Erythroblast (primary cell): ENCODE measurements at regions not wholly inside any gene's neighbourhood (a gene's known extent, or its start where the extent isn't known, plus 50 kb on each side); places are given as distances from the start of the nearest gene placed in this dataset.

Source experiments
- DNase-seq, 2 experiments: peaks; one replicate each; lab custom pipeline; 2025; lab: John Stamatoyannopoulos, UW
- GATA1 ChIP-seq: IDR thresholded peaks from 2 replicates; pipeline ENCODE4 v1.6.1; 2011; ENCODE audit warnings: low read depth, mild to moderate bottlenecking, control low read depth, low read length, moderate library complexity
- POLR2A ChIP-seq: IDR thresholded peaks from 2 replicates; pipeline ENCODE4 v1.6.1; 2011; ENCODE audit warnings: mild to moderate bottlenecking, low read length

DNA sequence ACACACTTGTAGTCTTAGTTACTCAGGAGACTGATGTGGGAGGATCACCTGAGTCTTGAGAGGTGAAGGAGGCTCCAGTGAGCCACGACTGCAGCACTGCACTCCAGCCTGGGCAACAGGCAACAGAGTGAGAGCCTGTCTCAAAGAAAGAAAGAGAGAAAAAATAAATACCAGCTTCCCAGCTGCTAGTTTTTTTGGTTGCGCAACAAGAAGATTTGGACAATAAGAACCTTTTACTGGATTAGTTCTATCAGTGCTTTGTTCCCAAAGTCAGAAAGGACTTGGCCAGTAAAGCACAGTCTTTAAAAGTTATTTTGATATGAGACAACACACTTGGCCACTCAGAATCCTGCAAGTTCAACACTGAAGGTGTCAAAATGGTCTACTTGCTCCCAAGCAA, 768.1 kb upstream of the LRFN5 start:
- no peak for DNase-seq
- no peak for TF ChIP-seq GATA1
- TF ChIP-seq POLR2A, result no peak

DNA sequence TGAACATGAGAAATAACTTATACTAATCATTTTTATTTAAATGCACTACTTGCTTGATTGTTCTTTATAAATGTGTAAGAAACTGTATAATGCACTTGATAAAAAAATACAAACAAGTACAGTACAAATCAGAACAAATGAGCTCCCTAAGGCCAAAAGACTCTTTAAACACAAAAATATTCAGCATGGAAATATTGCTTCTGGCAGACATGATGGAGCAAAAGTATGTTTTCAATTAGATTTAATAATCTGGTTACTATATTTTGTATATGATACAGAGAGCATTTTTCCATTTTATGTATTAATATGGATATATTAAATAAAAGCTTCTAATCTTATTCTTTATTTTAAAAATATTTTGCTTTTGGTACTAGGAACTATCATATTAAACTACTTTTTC, 800.2 kb upstream of the LRFN5 start:
- no peak for DNase-seq
- TF ChIP-seq POLR2A (no peak), GATA1 (no peak)

DNA sequence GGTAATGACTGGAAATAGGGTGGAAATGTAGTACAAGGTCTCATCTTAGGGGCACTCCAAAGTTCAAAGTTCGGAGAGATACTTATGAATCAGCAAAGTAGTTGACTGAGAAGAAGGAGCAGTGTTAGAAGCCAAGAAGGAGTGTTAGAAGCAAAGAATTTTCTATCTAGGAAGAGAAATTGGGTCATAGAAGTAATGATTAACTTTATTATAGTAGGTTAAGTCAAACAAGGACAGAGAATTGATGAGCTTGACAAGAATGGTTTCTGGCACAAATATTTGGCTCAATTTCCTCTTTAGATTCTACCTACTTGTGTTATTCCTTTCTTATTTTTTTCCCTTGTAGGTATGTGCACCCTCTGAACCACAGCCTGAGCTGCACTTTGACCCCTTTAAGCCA, 810.5 kb upstream of the LRFN5 start:
- no peak for DNase-seq
- no peak for TF ChIP-seq GATA1
- no peak for TF ChIP-seq POLR2A

DNA sequence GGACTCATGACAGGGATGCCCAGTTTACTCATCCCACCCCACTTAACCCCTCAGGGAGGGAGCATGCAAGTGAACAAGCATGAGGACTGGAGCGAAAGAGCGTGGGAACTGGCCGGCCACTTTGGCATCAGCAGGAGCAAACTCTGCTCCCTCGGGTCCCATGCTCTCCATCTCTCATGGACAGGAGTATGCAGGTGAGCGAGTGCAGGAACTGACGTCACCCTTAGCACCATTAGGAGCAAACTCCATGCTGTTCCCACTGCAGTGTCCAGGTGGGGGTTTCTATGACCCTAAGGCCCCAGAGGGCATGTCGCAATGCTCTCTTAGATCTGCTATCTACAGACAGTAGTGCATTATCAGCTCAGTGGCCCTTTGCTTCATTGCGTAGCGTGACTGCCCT, 821.8 kb upstream of the LRFN5 start:
- DNase-seq, result no peak
- TF ChIP-seq POLR2A, result no peak
- no peak for TF ChIP-seq GATA1

DNA sequence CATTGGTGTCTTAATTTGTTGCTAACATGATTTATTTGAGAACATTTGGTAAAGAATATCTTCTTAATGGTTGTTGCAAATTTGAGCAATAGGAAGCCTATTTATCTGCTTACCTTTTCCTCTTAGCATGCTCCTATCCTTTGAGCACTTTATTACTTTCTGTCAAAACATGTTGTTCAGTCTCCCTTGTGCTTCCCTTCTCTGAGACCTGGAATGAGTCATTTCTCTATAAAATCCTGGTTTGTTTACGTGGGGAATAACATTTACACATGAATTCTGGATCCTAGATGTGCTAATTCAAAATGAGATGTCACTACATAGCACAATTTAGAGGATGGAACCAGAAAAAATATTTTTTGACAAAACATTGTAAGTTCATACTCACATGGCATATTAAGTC, 844.0 kb upstream of the LRFN5 start:
- no peak for TF ChIP-seq GATA1
- no peak for TF ChIP-seq POLR2A
- DNase-seq, result no peak

DNA sequence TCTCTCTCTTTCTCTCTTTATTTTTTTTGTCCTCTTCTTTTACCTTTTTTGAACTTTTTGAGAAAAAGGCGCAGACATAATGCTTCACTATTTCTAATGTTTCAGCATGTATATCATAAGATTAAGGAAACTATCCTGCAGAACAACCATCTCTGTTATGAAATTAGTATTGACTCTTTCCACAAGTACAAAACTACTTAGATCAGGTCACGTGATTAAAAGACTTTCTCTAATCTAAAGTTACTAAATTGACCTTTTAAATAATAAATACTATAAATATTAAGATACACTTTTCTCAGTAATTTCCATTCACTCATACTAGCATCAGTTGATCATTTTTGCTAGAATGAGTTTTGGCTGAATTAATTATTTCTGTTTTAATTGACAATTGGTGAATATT, 844.5 kb upstream of the LRFN5 start:
- no peak for TF ChIP-seq GATA1
- no peak for TF ChIP-seq POLR2A
- no peak for DNase-seq

DNA sequence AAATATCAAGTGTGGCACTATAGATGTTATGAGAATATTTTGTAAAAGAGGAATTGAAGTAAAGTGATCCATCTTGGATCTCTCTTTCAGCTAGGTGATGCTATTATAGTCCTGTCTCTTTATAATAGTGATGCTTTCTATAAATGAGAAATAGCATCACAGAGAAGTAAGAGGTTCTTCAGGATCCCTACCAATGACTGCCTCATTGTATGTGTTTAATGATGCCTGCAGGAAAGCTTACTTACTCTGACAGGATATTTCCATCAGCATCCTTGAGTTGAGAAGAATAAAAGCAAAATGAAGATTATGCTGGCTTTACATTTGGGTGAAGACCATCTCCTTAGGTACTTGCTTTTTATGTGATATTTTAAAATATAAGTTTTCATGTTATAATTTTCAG, 846.0 kb upstream of the LRFN5 start:
- no peak for TF ChIP-seq POLR2A
- TF ChIP-seq GATA1, result no peak
- no peak for DNase-seq

DNA sequence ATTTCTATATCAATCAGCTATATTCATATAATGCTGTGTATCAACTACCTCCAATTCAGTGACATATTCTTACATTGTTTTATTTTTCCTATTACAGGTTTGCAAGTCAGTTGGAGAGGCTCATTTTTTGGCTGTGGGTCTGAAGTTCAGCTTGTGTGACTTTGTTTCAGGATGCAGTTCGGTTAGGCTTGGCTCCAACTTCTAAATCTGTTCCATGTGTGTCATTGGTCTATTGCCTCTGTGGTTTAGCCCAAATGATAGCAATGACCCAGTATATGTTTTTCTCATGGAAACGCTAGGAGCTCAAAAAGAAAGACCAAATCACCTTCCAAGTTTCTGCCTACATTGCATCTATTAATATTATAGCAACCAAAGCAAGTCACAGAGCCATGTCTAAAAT, 848.6 kb upstream of the LRFN5 start:
- TF ChIP-seq GATA1, result no peak
- no peak for TF ChIP-seq POLR2A
- DNase-seq, result no peak

DNA sequence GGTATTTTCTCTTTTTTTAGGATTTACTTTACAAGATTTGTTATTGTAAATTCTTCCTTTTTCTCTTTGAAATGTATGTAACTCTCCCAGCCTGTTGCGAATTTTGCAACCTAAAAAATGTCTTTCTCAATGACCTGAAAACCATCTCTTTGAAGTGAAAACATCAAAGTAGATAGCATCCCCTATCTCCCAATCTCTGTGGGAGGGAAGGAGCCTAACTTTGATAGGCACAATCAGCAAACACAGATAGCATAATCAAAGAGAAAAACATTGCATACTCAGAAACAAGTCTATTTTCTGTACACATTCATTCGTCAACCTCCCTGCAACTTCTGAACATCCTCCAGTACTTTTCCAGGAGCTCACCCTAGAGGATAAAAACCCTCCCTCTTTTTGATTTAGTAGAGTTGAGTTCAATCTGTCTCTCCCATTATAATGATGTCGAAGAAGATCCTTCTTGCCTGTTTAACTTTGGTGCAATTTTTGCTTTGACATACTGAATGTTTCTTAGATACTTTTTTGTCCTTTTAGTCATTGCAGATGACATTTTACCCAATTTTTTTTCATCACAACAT, 849.2 kb upstream of the LRFN5 start:
- no peak for TF ChIP-seq GATA1
- no peak for TF ChIP-seq POLR2A
- no peak for DNase-seq

DNA sequence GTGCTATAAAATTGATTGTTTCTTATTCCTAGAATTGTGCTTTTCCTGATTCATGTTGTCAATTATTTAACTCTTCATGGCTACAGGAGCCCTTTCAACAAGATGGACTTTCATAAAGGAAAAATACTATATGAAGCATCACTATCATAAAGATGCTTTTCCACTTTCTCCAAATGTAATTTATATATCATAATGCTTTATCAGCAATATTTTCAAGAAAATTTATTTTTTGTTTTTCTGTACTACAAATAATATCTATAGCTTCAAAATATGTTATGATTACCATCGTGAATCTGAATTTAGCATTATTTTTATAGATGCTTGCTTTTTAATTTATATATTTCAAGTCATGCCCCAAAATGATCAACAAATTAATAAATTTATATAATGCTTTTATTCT, 873.5 kb upstream of the LRFN5 start:
- no peak for TF ChIP-seq GATA1
- TF ChIP-seq POLR2A, result no peak
- no peak for DNase-seq

DNA sequence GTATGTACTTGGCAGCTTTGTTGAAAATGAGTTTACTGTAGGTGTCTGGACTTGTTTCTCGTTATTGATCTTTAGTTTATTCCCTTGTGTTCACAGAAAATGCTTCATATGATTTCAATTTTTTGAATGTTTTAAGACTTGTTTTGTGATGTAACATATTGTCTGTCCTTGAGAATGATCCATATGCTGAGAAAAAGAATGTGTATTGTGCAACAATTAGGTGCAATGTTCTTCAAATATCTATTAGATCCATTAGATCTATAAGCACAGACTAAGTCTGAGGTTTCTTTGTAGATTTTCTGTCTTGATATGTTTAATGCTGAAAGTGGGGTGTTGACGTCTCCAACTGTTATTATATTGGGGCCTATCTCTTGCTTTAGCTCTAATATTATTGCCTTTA, 879.6 kb upstream of the LRFN5 start:
- no peak for DNase-seq
- no peak for TF ChIP-seq POLR2A

DNA sequence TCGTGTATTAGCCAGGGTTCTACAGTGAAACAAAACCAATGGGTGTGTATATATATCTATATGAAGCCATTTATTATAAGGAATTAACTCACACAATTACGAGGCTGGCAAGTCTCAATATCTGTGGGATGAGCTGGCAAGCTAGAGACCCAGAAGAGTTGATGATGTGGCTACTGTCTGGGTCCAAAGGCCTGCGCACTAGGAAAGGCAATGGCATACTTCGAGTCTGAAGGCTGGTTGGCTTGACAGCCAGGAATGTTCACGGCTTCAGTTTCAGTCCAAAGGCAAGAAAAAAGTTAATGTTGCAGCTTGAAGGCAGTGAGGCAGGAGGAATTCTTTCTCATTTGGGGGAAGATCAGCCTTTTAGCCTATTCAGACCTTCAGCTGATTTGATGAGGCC, 893.3 kb upstream of the LRFN5 start:
- DNase-seq, result no peak
- TF ChIP-seq GATA1 (no peak), POLR2A (no peak)

DNA sequence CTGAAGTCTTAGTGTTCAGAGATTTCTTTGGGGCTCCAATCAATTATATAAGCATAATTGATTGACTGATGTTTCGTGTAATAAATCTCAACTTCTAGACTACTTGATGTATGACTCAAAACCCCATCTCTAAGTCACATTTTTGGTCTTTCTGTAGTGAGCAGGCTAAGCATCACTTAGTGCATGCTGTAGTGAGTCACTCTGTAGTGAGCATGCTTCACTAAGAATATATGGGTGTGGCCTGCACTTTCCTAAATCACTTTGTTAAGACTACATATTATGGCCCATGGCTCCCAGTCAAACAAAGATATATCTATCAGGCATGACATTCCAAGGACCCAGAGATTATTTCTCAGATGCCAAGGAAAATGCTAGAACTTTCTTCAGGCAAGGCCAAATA, 909.4 kb upstream of the LRFN5 start:
- no peak for DNase-seq
- TF ChIP-seq POLR2A, result no peak
- TF ChIP-seq GATA1, result no peak

DNA sequence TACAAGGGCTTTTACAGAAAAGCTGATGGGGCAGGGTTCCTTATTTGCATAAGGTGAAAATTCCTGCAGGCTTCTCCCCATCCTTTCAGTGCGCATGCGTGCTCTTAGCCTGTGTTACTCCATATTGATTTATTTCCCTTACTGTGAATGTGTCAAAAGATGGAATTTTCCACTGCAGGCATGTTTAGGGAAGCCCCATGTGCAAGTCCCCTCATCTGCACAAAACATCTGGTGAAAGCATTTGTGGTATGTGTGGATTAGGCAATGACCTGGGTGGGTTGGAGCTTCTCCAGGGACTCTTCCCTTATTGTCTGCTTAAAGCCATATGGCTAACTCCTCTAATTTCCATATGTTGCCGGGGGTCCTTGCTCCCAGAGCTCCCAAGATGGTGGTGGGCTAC, 912.7 kb upstream of the LRFN5 start:
- no peak for DNase-seq
- TF ChIP-seq POLR2A (no peak), GATA1 (no peak)

DNA sequence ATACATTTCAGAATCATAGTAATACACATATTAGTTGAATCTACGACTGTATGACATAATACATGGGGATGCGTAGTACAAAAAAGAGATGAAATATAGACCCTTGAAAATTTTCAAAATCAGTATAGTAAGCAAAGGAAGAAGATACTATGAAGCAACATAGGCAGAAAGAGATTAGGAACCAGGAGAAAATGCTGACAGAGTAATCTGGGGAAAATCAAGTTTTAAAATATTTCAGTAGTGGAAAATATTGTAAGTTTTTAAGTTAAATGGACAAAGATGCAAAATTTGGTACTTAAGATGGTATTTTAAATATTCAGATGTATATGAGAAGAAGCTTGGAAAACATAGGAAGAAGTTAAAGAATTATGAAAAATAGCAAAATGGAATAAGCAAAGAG, 915.6 kb upstream of the LRFN5 start:
- TF ChIP-seq GATA1, result no peak
- no peak for TF ChIP-seq POLR2A
- no peak for DNase-seq
